OCI-LY1 (cell line): ENCODE measurements at regions not wholly inside any gene's neighbourhood (a gene's known extent, or its start where the extent isn't known, plus 50 kb on each side); places are given as distances from the start of the nearest gene placed in this dataset.

Source experiments
- H2AFZ ChIP-seq: fragments of 200-600 bp; sonication (generic), shearing (Covaris generic); 2 replicates; pipeline ENCODE4 v1.6.0; 2014; ENCODE audit warnings: antibody characterized with exemption, mild to moderate bottlenecking, low read length
- H3F3A ChIP-seq: fragments of 200-600 bp; sonication (generic), shearing (Covaris generic); 2 replicates; pipeline ENCODE4 v1.6.0; 2014; ENCODE audit warnings: mild to moderate bottlenecking, antibody characterized with exemption, low read length, moderate library complexity; ENCODE audit not compliant: insufficient read depth
- H3K27ac ChIP-seq: fragments of 200-600 bp; sonication (generic); 2 replicates; pipeline ENCODE4 v1.5.1; 2014; ENCODE audit warnings: low read length, mixed run types, mild to moderate bottlenecking, low read depth; ENCODE audit not compliant: poor library complexity, severe bottlenecking
- H3K27me3 ChIP-seq: fragments of 200-600 bp; sonication (generic); 2 replicates; pipeline ENCODE4 v1.6.0; 2014; ENCODE audit warnings: antibody characterized with exemption, mild to moderate bottlenecking, low read length, moderate library complexity; ENCODE audit not compliant: insufficient read depth
- H3K36me3 ChIP-seq: fragments of 200-600 bp; sonication (generic); 2 replicates; pipeline ENCODE4 v1.6.1; 2014; ENCODE audit warnings: mild to moderate bottlenecking, antibody characterized with exemption, low read length, moderate library complexity, mixed read lengths; ENCODE audit not compliant: insufficient read depth
- H3K4me1 ChIP-seq: fragments of 200-600 bp; sonication (generic); 2 replicates; pipeline ENCODE4 v1.5.1; 2014; ENCODE audit warnings: mild to moderate bottlenecking, low read length, moderate library complexity; ENCODE audit not compliant: insufficient read depth, severe bottlenecking
- H3K4me2 ChIP-seq: fragments of 200-600 bp; sonication (generic), shearing (Covaris generic); 2 replicates; pipeline ENCODE4 v1.6.1; 2014; ENCODE audit warnings: low read length
- H3K4me3 ChIP-seq: fragments of 200-600 bp; sonication (generic); 2 replicates; pipeline ENCODE4 v1.5.1; 2014; ENCODE audit warnings: low read length, low read depth, mild to moderate bottlenecking, mixed read lengths; ENCODE audit not compliant: poor library complexity, severe bottlenecking
- H3K79me2 ChIP-seq: fragments of 200-600 bp; shearing (Covaris generic); 2 replicates; pipeline ENCODE4 v1.6.1; 2016; ENCODE audit warnings: mixed run types, low read length, mixed read lengths; ENCODE audit not compliant: insufficient read depth
- H3K9ac ChIP-seq: fragments of 200-600 bp; sonication (generic), shearing (Covaris generic); 2 replicates; pipeline ENCODE4 v1.6.1; 2014; ENCODE audit warnings: mild to moderate bottlenecking, low read length, mixed read lengths
- H3K9me2 ChIP-seq: fragments of 200-600 bp; sonication (generic), shearing (Covaris generic); 2 replicates; pipeline ENCODE4 v1.6.1; 2014; ENCODE audit warnings: low read depth, mild to moderate bottlenecking, low read length, mixed read lengths
- H3K9me3 ChIP-seq: fragments of 200-600 bp; shearing (Covaris generic); 2 replicates; pipeline ENCODE4 v1.6.1; 2014; ENCODE audit warnings: low read length, mixed read lengths
- H4K20me1 ChIP-seq: fragments of 200-600 bp; sonication (generic), shearing (Covaris generic); 2 replicates; pipeline ENCODE4 v1.6.0; 2016; ENCODE audit warnings: mild to moderate bottlenecking, low read length; ENCODE audit not compliant: insufficient read depth
- EZH2 ChIP-seq: fragments of 200-600 bp; sonication (generic), shearing (Covaris generic); IDR thresholded peaks from 2 replicates; pipeline ENCODE4 v1.8.0; 2017; ENCODE audit warnings: borderline replicate concordance, mixed run types, mild to moderate bottlenecking, antibody characterized with exemption, low read length, moderate library complexity, mixed read lengths
- TF ChIP-seq, protein P1 (sequence below): fragments of 200-600 bp; sonication (generic), shearing (Covaris generic); IDR thresholded peaks from 2 replicates; pipeline ENCODE4 v1.5.1; 2017; ENCODE audit warnings: mild to moderate bottlenecking, antibody characterized with exemption, low read length, moderate library complexity, mixed read lengths

DNA sequence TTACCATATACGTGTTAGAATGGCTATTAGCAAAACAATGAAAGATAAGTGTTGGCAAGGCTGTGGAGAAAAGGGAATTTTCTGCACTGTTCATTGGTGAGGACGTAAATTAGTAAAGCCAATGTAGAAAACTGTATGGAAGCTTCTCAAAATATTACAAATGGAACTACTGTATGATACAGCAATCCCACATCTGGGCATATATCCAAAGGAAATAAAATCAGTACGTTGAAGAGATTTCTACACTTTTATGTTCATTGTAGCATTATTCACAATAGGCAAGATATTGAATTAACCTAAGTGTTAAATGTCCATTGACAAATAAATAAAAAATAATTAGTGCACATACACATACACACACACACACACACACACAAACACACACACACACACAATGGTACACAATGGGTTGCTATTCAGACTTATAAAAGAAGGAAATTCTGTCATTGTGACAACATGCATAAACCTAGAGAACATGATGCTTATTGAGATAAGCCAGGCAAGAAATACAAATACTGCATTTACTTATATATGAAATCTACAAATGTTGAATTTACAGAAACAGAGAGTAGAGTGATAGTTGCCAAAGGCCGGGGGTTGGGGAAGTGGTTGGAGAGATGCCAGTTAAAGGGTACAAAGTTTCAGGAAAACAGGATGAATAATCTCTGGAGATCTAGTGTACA lies 565.8 kb upstream of the LRRC4C start:
- Histone ChIP-seq H3K4me3 (no peak overlapping the region), H3K9ac (no peak overlapping the region), H3K79me2 (no peaks in the 10 kb centered on the region), H2AFZ (no peak overlapping the region), H3K9me2 (no peaks in the 10 kb centered on the region), H3K9me3 (no peaks in the 10 kb centered on the region), H3K27ac (no peak overlapping the region), H3K36me3 (no peaks in the 10 kb centered on the region), H3K4me1 (no peaks in the 10 kb centered on the region), H4K20me1 (no peaks in the 10 kb centered on the region), H3K4me2 (no peak overlapping the region), H3K27me3 (no peaks in the 10 kb centered on the region), H3F3A (no peaks in the 10 kb centered on the region)
- TF ChIP-seq, protein P1, sequence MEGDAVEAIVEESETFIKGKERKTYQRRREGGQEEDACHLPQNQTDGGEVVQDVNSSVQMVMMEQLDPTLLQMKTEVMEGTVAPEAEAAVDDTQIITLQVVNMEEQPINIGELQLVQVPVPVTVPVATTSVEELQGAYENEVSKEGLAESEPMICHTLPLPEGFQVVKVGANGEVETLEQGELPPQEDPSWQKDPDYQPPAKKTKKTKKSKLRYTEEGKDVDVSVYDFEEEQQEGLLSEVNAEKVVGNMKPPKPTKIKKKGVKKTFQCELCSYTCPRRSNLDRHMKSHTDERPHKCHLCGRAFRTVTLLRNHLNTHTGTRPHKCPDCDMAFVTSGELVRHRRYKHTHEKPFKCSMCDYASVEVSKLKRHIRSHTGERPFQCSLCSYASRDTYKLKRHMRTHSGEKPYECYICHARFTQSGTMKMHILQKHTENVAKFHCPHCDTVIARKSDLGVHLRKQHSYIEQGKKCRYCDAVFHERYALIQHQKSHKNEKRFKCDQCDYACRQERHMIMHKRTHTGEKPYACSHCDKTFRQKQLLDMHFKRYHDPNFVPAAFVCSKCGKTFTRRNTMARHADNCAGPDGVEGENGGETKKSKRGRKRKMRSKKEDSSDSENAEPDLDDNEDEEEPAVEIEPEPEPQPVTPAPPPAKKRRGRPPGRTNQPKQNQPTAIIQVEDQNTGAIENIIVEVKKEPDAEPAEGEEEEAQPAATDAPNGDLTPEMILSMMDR = no peak
- no peak for TF ChIP-seq EZH2

DNA sequence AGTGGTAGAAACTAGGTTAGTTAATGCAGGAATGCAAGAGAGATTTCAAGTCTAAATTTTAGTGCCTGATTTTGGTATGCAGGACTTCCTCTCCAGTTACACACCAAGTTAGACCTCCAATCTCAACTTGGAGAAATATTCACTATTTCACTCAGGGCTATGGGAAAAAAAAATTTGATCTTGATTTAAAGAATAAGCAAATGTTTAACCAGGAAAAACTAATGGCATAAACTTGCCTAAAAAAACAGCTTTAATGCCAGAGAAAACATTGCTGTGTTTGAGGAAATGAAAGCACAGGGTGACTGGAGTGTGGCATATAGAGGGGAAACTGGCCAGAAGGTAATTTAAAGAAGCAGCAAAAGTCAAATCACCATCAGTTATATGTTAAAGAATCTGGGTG lies 575.4 kb upstream of the LRRC4C start:
- TF ChIP-seq, protein P1 = no peak
- no peak for TF ChIP-seq EZH2
- H3F3A ChIP-seq = no peaks in the 10 kb centered on the region
- H2AFZ ChIP-seq = no peak overlapping the region
- H3K9ac ChIP-seq = no peak overlapping the region
- H3K27ac ChIP-seq = no peak overlapping the region
- no peaks in the 10 kb centered on the region for H3K9me2 ChIP-seq
- no peaks in the 10 kb centered on the region for H3K27me3 ChIP-seq
- H3K4me3 ChIP-seq = no peak overlapping the region
- H4K20me1 ChIP-seq = no peaks in the 10 kb centered on the region
- H3K79me2 ChIP-seq = no peaks in the 10 kb centered on the region
- no peaks in the 10 kb centered on the region for H3K4me1 ChIP-seq
- no peaks in the 10 kb centered on the region for H3K36me3 ChIP-seq
- no peak overlapping the region for H3K4me2 ChIP-seq
- no peaks in the 10 kb centered on the region for H3K9me3 ChIP-seq

DNA sequence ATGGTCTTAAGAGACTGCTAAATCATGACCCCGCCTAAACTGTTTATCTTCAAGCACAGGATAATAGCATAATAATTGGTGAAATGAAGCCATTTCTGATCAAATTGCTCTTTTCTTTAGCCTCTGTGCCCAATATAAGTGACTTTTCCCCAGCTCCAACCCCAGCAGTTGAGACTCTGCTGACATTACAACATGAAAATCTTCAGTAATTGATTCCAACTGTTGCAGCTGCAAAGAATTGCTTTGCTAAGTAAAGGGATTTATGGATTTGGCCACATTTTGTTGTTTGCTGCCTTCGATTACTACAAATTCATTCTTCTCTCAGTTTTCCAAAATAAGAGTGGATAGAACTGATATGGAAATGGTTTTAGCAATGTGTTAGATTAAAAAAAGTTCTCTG lies 576.7 kb upstream of the LRRC4C start:
- Histone ChIP-seq H3F3A (no peaks in the 10 kb centered on the region), H3K9me2 (no peaks in the 10 kb centered on the region), H3K9me3 (no peaks in the 10 kb centered on the region), H4K20me1 (no peaks in the 10 kb centered on the region), H3K27me3 (no peaks in the 10 kb centered on the region), H3K9ac (no peak overlapping the region), H3K79me2 (no peaks in the 10 kb centered on the region), H3K4me1 (no peaks in the 10 kb centered on the region), H3K36me3 (no peaks in the 10 kb centered on the region), H2AFZ (no peak overlapping the region), H3K4me3 (no peak overlapping the region), H3K4me2 (no peak overlapping the region), H3K27ac (no peak overlapping the region)
- TF ChIP-seq, protein P1 = no peak
- TF ChIP-seq EZH2 = no peak
